ENCODE measurements at regions not wholly inside any gene's neighbourhood (a gene's known extent, or its start where the extent isn't known, plus 50 kb on each side); places are given as distances from the start of the nearest gene placed in this dataset.

DNA sequence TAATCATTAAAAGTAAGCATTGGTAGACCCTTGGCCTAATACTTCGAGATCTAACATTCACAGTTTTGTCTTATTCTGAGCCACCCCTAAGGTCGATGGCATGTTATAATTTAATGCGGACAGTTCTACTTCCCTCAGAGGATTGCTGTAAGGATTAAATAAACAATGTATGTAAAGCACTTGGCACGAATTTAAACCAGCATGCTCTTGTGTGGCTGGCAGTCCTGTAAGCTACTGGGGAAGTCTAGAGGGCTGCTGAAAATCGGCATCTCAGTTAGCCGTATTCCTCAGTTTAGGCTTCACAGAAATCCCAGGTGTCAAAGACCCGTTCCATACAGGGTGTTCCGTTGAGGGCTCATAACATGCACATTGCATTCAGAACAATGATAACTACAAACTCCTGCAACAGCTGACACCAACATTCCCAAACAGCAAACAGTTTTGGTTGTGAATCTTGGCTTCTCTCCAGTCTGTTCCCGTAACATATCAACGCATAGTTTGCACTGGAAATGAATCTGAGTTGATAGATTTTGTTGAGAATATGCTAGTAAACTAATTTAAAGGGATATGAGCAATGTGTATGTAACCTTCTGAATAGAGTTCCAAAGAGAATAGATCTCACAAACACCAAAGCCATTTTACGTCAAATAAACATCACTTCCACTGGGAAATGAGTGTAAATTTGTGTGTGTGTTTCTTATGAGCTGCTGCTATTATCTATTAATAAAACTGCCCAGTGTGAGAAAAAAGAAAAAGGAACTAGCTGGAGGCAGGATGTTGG, 52.2 kb upstream of the ACKR3 start:
- H3K27ac ChIP-seq (ENCODE audit: low read depth, low read length): no peak overlapping the region
- ChIA-PET RAD21 (ENCODE audit: low non-redundant PET in 1 of 2, low total read pairs in 2 of 2, uncharacterized antibody in 2 of 2, unreplicated experiment in 2 of 2) (no interaction called here), POLR2A (no interaction called here), CTCF (no interaction called here)
- H2AFZ ChIP-seq (ENCODE audit: low read depth, low read length, poor library complexity, severe bottlenecking): no peak overlapping the region
- no peak overlapping the region for H3K4me3 ChIP-seq (replicated peaks in 1 of 2; ENCODE audit: low read depth in 1 of 2, low read length in 2 of 2)
- no peaks in the 10 kb centered on the region for H3K36me3 ChIP-seq (ENCODE audit: control insufficient read depth in 1 of 2, insufficient read depth in 2 of 2, low read length in 2 of 2)
- no peaks in the 10 kb centered on the region for H3K9me3 ChIP-seq (ENCODE audit: control insufficient read depth in 1 of 2, insufficient read depth in 1 of 2, low read depth in 1 of 2, low read length in 2 of 2)
- no peaks in the 10 kb centered on the region for H3K79me2 ChIP-seq (ENCODE audit: insufficient read depth, low read length)
- no TSS peak for BruUV-seq (replicated peaks)
- H4K20me1 ChIP-seq (ENCODE audit: insufficient read depth): no peaks in the 10 kb centered on the region
- no peak overlapping the region for H3K4me2 ChIP-seq (ENCODE audit: low read length)
- H3K9ac ChIP-seq (ENCODE audit: low read length): no peak overlapping the region
- DNase-seq (ENCODE audit: low read depth, low spot score) (no peak), ATAC-seq (no peak)
- TF ChIP-seq ZBTB33 (IDR thresholded peaks at IDR 0.05; ENCODE audit: extremely low read depth, insufficient replicate concordance, low read length) (no peak), JUND (IDR thresholded peaks at IDR 0.05) (no peak), CTCF (IDR thresholded peaks at IDR 0.05 in 2 of 3, conservative IDR thresholded peaks at IDR 0.05 in 1 of 3; ENCODE audit: borderline replicate concordance in 1 of 3, insufficient read depth in 1 of 3, low read depth in 2 of 3, low read length in 2 of 3) (no peak), CEBPB (IDR thresholded peaks at IDR 0.05; ENCODE audit: low read depth) (no peak), ZNF274 (IDR thresholded peaks at IDR 0.05; ENCODE audit: low read depth, low read length) (no peak), SP1 (IDR thresholded peaks at IDR 0.05; ENCODE audit: low read depth) (no peak), YY1 (IDR thresholded peaks at IDR 0.05; ENCODE audit: extremely low read depth, insufficient replicate concordance, low read depth, low read length) (no peak), ELF1 (IDR thresholded peaks at IDR 0.05; ENCODE audit: borderline replicate concordance, low read depth) (no peak), POLR2AphosphoS5 (IDR thresholded peaks at IDR 0.05; ENCODE audit: low read depth, low read length) (no peak), EZH2 (IDR thresholded peaks at IDR 0.05) (no peak), RAD21 (IDR thresholded peaks at IDR 0.05; ENCODE audit: low read depth) (no peak), ZFX (IDR thresholded peaks at IDR 0.05) (no peak), SRF (IDR thresholded peaks at IDR 0.05; ENCODE audit: low read depth) (no peak)
- TF ChIP-seq, protein P1, sequence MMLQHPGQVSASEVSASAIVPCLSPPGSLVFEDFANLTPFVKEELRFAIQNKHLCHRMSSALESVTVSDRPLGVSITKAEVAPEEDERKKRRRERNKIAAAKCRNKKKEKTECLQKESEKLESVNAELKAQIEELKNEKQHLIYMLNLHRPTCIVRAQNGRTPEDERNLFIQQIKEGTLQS (IDR thresholded peaks at IDR 0.05): no peak
- H3K27me3 ChIP-seq (ENCODE audit: insufficient read depth, low read length): peaks cover 42% of the 10 kb centered on the region; the same call in 1 of the 2 replicates
- intact Hi-C loops (cut with micrococcal nuclease): loop anchor here (10.0 kb wide), 1 partner anchor 163 kb away; no protein-coding TSS in a partner anchor
- no peaks in the 10 kb centered on the region for H3K4me1 ChIP-seq (ENCODE audit: control insufficient read depth in 1 of 2, insufficient read depth in 2 of 2, low read length in 2 of 2)
- no peaks in the 10 kb centered on the region for H3K9me2 ChIP-seq (ENCODE audit: insufficient read depth)
